ENCODE measurements at regions not wholly inside any gene's neighbourhood (a gene's known extent, or its start where the extent isn't known, plus 50 kb on each side); places are given as distances from the start of the nearest gene placed in this dataset.

DNA sequence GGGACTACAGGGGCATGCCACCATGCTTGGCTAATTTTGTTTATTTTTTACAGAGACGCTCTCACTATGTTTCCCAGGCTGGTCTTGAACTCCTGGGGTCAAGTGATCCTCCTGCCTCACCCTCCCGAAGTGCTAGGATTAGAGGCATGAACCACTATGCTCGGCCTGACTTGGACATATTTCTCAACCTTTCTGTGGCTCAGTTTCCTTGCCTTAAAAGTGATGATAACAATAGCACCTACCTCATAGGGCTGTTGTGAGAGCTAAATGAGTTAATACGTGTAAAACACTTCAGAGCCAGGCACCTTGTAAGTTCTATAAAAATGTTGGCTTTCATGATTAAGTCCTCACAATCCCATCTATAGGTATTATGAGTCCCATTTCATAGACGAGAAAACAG is 89.2 kb upstream of the METAP2 start:
- TF ChIP-seq CTCF (IDR thresholded peaks at IDR 0.05 in 8 of 11, conservative IDR thresholded peaks at IDR 0.05 in 3 of 11) (no peak), POLR2AphosphoS5 (IDR thresholded peaks at IDR 0.05) (no peak), POLR2A (IDR thresholded peaks at IDR 0.05) (no peak)

Measured in spleen (tissue), 7 donors.